ENCODE measurements at regions not wholly inside any gene's neighbourhood (a gene's known extent, or its start where the extent isn't known, plus 50 kb on each side); places are given as distances from the start of the nearest gene placed in this dataset.

DNA sequence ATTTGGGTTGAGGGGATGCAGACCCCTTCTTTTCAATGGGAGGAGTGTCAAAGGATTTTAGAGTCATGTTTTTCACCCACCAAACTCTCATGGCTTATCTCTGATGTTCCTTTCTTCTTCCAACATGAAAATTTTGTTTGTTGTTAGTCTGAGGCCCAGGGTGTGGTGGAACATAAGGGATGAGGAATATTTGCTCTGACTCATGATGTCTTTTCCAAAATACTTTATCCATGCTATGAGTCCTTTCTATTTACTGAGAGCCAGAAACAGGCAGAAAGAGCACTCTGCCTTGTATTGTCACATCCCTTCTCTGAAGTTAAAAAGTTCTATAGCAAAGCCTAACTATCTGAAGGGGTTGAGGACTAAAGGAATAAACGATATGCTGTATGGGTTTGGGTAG is 61.6 kb upstream of the GYPA start:
- no peak for DNase-seq (ENCODE audit: extremely low spot score)
- TF ChIP-seq, protein P1, sequence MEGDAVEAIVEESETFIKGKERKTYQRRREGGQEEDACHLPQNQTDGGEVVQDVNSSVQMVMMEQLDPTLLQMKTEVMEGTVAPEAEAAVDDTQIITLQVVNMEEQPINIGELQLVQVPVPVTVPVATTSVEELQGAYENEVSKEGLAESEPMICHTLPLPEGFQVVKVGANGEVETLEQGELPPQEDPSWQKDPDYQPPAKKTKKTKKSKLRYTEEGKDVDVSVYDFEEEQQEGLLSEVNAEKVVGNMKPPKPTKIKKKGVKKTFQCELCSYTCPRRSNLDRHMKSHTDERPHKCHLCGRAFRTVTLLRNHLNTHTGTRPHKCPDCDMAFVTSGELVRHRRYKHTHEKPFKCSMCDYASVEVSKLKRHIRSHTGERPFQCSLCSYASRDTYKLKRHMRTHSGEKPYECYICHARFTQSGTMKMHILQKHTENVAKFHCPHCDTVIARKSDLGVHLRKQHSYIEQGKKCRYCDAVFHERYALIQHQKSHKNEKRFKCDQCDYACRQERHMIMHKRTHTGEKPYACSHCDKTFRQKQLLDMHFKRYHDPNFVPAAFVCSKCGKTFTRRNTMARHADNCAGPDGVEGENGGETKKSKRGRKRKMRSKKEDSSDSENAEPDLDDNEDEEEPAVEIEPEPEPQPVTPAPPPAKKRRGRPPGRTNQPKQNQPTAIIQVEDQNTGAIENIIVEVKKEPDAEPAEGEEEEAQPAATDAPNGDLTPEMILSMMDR (IDR thresholded peaks at IDR 0.05; ENCODE audit: control extremely low read depth, extremely low read depth, low read depth, missing control alignments) = no peak
- POLR2A ChIA-PET = no interaction called here

DNA sequence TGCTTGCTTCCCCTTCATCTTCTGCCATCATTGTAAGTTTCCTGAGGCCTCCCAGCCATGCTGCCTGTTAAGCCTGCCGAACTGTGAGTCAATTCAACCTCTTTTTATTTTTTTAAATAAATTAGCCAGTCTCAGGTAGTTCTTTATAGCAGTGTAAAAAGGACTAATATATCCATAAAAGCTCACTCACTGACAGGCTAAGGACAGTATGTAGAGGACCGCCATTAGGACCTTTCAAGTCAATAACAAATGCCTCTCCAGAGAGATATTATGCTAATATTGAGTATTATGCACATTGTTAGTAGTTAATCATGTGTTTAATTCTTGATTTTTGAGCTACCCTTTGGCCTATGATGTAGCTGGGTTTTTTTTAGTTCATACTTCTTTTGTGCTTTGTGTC is 62.6 kb upstream of the GYPA start:
- TF ChIP-seq, protein P1 (IDR thresholded peaks at IDR 0.05; ENCODE audit: control extremely low read depth, extremely low read depth, low read depth, missing control alignments) = no peak
- POLR2A ChIA-PET = no interaction called here
- CTCF ChIA-PET = no interaction called here
- no peak for DNase-seq (ENCODE audit: extremely low spot score)

More for the DNA sequence above, 61.6 kb upstream of the GYPA start:
- CTCF ChIA-PET = no interaction called here

GRCh38 chr4:144204431-144204830 is 63.9 kb upstream of the GYPA start:
- no peak for DNase-seq (ENCODE audit: extremely low spot score)
- POLR2A ChIA-PET = no interaction called here
- TF ChIP-seq, protein P1 (IDR thresholded peaks at IDR 0.05; ENCODE audit: control extremely low read depth, extremely low read depth, low read depth, missing control alignments) = no peak
- CTCF ChIA-PET = no interaction called here

DNA sequence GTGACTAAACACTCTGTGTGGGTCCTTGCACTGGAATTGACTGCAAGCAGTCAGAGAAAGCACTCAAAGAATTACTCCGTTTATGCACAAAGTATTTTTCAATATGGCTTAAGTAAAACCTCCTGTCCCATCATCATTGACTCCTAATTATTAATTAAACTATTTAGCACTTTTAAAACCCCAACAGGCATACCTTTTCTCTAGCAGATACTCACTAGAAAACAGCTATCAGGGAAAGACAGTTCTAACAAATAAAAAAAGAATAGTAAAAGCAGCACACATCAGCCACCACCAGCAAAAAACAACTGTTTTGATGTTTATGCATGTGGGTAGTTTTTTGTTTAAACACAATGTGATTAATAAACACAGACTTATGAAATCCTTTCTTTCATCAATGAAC is 66.2 kb upstream of the GYPA start:
- no peak for DNase-seq (ENCODE audit: extremely low spot score)
- TF ChIP-seq, protein P1 (IDR thresholded peaks at IDR 0.05; ENCODE audit: control extremely low read depth, extremely low read depth, low read depth, missing control alignments) = no peak
- POLR2A ChIA-PET = no interaction called here
- CTCF ChIA-PET = interaction anchor here (1.0 to 1.5 kb wide), 2 partner anchors 10 to 546 kb away, joined by 3 to 4 read pairs; no protein-coding TSS in a partner anchor

- TF ChIP-seq, protein P1 (IDR thresholded peaks at IDR 0.05; ENCODE audit: control extremely low read depth, extremely low read depth, low read depth, missing control alignments) = no peak
- CTCF ChIA-PET = no interaction called here
- no peak for DNase-seq (ENCODE audit: extremely low spot score)
- POLR2A ChIA-PET = no interaction called here
Observed at GRCh38 chr4:144208074-144208473, 67.6 kb upstream of the GYPA start.

DNA sequence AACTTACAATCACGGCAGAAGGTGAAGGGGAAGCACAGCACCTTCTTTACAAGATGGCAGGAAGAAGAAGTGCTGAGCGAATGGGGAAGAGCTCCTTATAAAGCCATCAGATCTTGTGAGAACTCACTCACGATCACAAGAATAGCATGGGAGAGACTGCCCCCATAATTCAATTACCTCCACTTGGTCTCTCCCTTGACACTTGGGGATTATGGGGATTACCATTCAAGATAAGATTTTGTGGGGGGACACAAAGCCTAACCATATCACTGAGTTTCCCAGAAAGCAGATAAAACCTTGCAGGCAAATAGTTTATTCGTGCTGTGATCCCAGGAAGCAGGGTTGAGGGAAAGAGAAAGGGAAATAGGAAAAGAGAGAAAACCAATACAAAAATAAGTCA is 69.0 kb upstream of the GYPA start:
- TF ChIP-seq, protein P1 (IDR thresholded peaks at IDR 0.05; ENCODE audit: control extremely low read depth, extremely low read depth, low read depth, missing control alignments) = no peak
- no peak for DNase-seq (ENCODE audit: extremely low spot score)
- ChIA-PET POLR2A (no interaction called here), CTCF (no interaction called here)

- CTCF ChIA-PET = no interaction called here
- POLR2A ChIA-PET = interaction anchor here (0.5 kb wide), 1 partner anchor 1035 kb away, joined by 6 read pairs; no protein-coding TSS in a partner anchor
- TF ChIP-seq, protein P1 (IDR thresholded peaks at IDR 0.05; ENCODE audit: control extremely low read depth, extremely low read depth, low read depth, missing control alignments) = no peak
- DNase-seq (ENCODE audit: extremely low spot score) = no peak
Observed at GRCh38 chr4:144213371-144213770, 72.9 kb upstream of the GYPA start.
